ENCODE measurements at regions not wholly inside any gene's neighbourhood (a gene's known extent, or its start where the extent isn't known, plus 50 kb on each side); places are given as distances from the start of the nearest gene placed in this dataset.

GRCh38 chr15:92224843-92225242 lies 168.8 kb upstream of the ST8SIA2 start:
- intact Hi-C loops (cut with micrococcal nuclease): no loop called here

DNA sequence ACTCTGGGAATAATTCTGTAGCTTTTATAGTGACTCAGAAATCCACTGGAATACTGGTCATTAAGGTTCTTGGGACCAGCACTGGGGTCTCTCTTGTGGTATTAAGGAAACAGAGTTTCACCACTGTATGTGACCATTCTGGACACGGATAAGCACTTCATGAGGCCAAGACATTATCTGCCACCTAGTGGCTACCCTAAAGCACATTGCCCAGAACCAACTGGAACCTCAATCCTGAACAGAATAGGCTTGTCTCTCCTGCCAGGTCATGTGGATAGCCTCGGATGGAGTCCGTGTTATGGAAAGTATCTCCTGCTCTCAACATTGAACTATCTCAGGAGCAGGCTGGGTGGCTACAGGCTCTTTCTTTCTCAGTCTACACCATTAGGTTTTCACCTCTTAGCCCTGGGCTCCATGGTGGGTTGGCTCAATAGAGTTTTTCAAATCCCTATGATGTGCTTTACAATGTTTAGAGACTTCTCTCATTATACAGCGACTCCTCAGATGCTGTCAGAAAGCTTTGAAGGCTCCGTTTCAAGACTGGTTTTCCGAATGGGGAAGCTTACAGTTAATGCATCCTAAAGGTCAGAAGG lies 167.6 kb upstream of the ST8SIA2 start:
- intact Hi-C loops (cut with micrococcal nuclease): loop anchor here (1.0 kb wide), 1 partner anchor 129 kb away; no protein-coding TSS in a partner anchor

GRCh38 chr15:92228830-92229229 lies 164.9 kb upstream of the ST8SIA2 start:
- intact Hi-C loops (cut with micrococcal nuclease): no loop called here

DNA sequence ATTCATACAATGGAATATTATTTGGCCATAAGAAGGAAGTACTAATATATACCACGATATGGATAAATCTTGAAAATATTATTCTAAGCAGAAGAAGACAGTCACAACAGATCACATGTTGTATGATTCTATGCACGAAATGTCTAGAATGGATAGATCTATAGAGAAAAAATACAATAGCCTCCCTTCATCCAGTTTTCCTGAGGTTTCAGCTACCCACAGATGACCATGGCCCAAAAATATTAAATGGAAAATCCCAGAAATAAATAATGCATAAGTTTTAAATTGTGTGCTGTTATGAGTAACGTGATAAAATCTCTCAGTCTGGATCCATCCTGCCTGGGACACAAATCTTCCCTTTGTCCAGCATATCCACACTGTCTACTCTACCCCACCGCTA lies 162.2 kb upstream of the ST8SIA2 start:
- intact Hi-C loops (cut with micrococcal nuclease): no loop called here

- intact Hi-C loops (cut with micrococcal nuclease): no loop called here
Observed at GRCh38 chr15:92232317-92232716, 161.4 kb upstream of the ST8SIA2 start.

GRCh38 chr15:92232876-92233275 lies 160.8 kb upstream of the ST8SIA2 start:
- intact Hi-C loops (cut with micrococcal nuclease): no loop called here

GRCh38 chr15:92243227-92243626 lies 150.5 kb upstream of the ST8SIA2 start:
- intact Hi-C loops (cut with micrococcal nuclease): no loop called here

- intact Hi-C loops (cut with micrococcal nuclease): no loop called here
Observed at GRCh38 chr15:92244703-92245102, 149.0 kb upstream of the ST8SIA2 start.

DNA sequence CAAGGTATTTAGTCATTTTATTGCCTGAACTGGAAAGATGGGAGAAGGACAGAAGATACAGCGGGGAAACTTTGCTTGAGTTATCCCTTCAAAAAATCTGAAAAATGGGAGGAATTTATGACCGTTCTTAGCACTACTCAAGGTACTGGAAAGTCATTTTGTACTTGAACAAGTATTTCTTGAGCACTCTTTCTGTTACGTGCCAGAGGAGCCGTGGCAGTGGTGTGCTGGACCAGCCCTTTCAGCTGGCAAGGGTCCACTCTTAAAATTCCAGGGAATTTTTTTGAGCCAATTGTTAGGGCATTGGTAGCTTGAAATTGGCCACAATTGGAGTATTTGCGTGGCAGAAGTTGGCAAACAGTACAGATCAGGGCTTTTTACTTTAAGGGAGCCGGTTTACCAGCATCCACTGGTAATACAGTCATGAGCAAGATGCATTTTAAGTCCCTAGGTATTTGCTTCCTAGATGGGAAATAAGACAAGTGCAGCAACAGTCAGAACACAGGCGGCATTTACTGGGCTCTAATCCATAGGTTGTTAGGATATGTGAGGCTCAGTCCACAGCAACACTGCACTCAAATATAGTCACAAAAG lies 145.9 kb upstream of the ST8SIA2 start:
- intact Hi-C loops (cut with micrococcal nuclease): no loop called here

GRCh38 chr15:92266796-92267685 lies 126.6 kb upstream of the ST8SIA2 start:
- intact Hi-C loops (cut with micrococcal nuclease): no loop called here

DNA sequence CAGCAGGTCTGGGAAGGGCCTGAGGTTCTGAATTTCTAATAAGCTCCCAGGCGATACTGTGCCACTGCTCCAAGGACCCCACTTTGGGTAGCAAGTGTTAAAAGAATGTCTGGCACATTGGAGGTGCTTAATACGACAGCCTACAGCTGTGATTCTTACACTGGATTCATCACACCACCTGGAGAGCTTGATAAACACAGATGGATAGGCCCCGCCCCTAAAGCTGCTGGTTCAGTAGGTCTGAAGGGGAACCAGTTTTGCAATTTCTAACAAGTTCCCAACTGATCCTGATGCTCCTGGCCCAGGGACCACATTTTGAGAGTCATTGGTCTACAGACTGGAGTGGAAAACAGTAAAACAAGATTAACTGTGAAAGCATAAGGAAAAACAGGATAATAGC lies 124.8 kb upstream of the ST8SIA2 start:
- intact Hi-C loops (cut with micrococcal nuclease): no loop called here

DNA sequence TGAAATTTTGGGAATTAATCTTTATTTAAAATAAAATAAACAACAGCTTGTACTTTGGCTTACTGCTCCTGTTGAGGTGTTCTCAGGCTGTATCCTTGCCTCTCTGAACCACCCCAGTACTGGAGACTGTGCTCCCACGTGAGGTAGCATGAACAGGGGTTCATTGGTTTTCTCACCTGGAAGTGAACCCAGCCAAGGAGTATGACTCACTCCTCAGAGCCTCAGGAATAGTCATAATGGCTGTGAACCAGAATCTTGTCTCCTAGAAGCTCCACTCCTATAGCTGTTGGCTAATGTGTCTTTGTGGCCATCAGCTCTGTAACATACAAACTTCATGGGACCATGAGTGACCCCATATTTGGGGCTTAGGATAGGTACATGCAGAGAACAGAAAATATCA lies 122.5 kb upstream of the ST8SIA2 start:
- intact Hi-C loops (cut with micrococcal nuclease): loop anchor here (10.0 kb wide), 1 partner anchor 444 kb away; no protein-coding TSS in a partner anchor

DNA sequence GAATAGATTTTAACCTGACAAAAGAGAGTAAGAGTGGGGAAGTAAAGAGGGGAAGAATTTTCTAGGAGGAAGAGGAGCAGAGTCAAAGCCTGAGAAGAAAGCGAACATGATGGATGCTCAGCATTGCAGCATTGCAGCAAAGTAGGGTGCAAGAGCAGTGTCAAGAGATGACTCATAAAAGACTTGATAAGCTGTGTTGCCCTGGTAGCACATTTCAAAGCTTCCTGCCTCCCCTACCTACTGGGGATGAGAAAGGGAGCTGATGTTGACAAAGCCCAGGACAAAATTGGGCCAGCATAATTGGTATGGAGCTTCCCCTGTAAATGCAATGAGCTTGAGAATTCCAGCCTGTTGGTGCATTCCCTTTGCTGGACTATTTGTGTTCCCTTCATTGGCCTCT lies 121.6 kb upstream of the ST8SIA2 start:
- intact Hi-C loops (cut with micrococcal nuclease): loop anchor here (10.0 kb wide), 1 partner anchor 443 kb away; no protein-coding TSS in a partner anchor

DNA sequence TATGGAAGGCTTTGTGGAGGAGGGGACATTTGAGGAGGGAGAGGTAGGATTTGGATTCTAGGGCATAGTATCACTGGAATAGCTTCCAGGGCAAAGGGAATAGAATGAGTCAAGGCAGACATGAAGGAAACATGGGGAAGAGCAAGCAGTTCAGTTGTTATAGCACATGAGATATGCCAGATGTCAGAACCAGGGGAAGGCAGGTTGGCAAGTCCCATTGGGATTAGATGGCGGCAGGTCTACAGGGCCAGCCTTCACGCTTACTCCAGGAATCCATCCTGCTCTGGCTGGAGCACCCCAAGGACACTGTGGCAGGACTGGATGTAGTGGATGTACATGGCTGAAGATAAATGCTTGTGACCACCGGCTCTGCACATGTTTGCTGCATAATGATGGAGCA lies 120.4 kb upstream of the ST8SIA2 start:
- intact Hi-C loops (cut with micrococcal nuclease): loop anchor here (10.0 kb wide), 1 partner anchor 442 kb away; no protein-coding TSS in a partner anchor

GRCh38 chr15:92273723-92274122 lies 120.0 kb upstream of the ST8SIA2 start:
- intact Hi-C loops (cut with micrococcal nuclease): loop anchor here (10.0 kb wide), 1 partner anchor 441 kb away; no protein-coding TSS in a partner anchor

DNA sequence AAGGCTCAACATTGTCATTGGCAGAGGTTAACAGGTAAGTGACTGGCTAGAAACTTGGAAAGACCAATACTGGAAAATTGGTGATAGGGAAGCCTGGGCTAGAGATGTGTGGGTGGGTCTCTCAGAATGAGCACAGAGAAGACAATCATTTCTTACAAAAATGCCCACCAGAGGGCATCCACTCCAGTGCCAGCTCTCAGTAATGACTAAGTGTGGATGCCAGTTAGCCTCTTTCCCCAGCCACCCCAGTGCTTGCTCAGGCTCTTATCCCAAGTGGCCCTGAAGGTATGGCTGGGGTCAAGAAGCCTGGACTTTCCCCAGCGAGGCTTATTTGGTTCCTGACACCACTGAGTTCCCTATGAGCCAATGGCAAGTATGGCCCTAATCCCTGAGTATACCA lies 115.9 kb upstream of the ST8SIA2 start:
- intact Hi-C loops (cut with micrococcal nuclease): loop anchor here (10.0 kb wide), 1 partner anchor 437 kb away; no protein-coding TSS in a partner anchor

DNA sequence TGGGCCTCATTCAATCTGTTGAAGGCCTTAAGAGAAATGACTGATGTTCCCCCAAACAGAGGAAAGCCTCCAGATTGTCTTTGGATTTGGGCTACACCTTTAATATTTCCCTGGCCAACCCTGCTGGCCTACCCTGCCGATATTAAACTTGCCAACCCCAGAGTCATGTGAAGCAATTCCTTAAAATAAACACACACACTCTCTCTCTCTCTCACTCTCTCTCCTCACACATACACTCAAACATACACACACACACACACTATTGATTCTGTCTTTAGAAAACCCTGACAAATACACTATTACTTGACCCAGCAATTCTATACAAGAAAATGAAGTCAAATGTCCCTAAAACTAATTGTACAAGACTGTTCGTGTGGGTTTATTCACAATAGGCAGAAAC lies 109.9 kb upstream of the ST8SIA2 start:
- intact Hi-C loops (cut with micrococcal nuclease): no loop called here

DNA sequence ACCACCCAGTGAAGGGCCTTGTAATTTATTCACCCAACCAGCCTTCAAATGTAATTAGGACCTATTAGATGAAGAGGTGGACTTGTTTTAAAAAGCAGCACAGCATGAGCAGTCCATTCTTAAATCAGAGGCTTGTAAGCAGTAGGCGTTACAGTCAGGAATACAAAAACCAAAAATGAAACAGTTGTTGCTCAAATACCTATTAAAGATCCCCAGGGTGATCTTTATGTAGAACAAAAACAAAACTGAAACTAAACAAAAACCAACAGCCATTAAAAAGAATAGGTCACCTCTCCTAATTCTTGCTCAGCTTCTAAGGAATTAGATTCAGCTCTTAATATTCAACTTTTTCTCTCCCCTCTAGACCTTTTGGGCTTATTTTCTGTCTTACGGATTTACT lies 104.9 kb upstream of the ST8SIA2 start:
- intact Hi-C loops (cut with micrococcal nuclease): no loop called here

- intact Hi-C loops (cut with micrococcal nuclease): no loop called here
Observed at GRCh38 chr15:92289733-92290132, 103.9 kb upstream of the ST8SIA2 start.

DNA sequence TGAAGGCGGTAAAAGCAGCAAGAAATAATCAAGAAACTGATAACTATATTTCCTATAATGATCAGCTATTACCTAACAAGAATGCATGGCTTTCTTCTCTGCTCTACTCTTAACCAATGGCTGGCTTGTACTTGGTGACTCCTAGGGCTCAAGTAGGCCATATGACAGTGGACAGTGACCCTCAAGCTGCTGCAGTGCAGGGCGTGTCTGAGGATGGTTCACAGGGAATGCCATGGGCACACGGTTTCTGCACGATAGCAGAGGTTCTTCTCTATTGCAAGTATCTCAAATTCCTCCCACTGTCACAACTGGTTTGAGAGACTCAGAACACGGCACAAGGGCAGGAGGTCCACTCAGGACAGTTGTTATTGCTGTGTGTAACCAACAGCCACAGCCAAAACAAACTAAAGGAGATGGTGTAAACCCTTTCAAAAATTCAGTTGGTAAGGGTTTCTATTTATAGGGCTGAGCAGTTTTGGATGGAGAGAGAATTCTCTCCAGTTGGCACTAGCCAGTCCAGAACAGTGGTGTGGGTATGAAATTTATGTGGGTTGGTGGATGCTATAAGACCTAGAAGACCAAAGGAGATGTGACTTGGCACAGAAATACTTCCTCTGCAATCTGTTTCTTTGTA lies 103.2 kb upstream of the ST8SIA2 start:
- intact Hi-C loops (cut with micrococcal nuclease): no loop called here

- intact Hi-C loops (cut with micrococcal nuclease): no loop called here
Observed at GRCh38 chr15:92291900-92292299, 101.8 kb upstream of the ST8SIA2 start.

GRCh38 chr15:92294759-92295158 lies 98.9 kb upstream of the ST8SIA2 start:
- intact Hi-C loops (cut with micrococcal nuclease): no loop called here

All from T-helper 1 cell treated with Interleukin-12 subunit alpha and Interleukin-12 subunit beta and Interleukin-4 antibody, amounts not matched to agents 30 ng/mL and 1 ng/mL, for 36 hours (primary cell).